ENCODE measurements at regions not wholly inside any gene's neighbourhood (a gene's known extent, or its start where the extent isn't known, plus 50 kb on each side); places are given as distances from the start of the nearest gene placed in this dataset.

GRCh38 chr4:100820249-100820648, 302.4 kb upstream of the EMCN start:
- H3K4me3 ChIP-seq (replicated peaks in 1 of 3; ENCODE audit: insufficient read depth in 1 of 3, low read depth in 1 of 3, low read length in 3 of 3), result no peak overlapping the region
- no peak overlapping the region for H3K4me2 ChIP-seq (ENCODE audit: insufficient read depth, low read length)
- dilution Hi-C loops (cut with MboI; ENCODE audit: extremely low pct_ligation_motif_present, low sequenced_read_pairs), result no loop called here
- DNase-seq (ENCODE audit: low read depth, low spot score), result no peak
- no peaks in the 10 kb centered on the region for H3K79me2 ChIP-seq (ENCODE audit: control insufficient read depth, insufficient read depth, low read length)
- H3K36me3 ChIP-seq (ENCODE audit: control insufficient read depth in 2 of 2, extremely low read depth in 1 of 2, insufficient read depth in 2 of 2, low read length in 2 of 2), result no peaks in the 10 kb centered on the region
- H3K4me1 ChIP-seq (ENCODE audit: control insufficient read depth, extremely low read depth, insufficient read depth, low read length), result no peaks in the 10 kb centered on the region
- no peak overlapping the region for H2AFZ ChIP-seq (ENCODE audit: low read depth, low read length)
- no peaks in the 10 kb centered on the region for H3K27me3 ChIP-seq (ENCODE audit: control insufficient read depth in 2 of 2, insufficient read depth in 2 of 2, low read length in 2 of 2)
- no TSS peak for BruUV-seq (replicated peaks)
- no peak for FAIRE-seq
- ChIA-PET CTCF (no interaction called here), POLR2A (no interaction called here)
- TF ChIP-seq CTCF (IDR thresholded peaks at IDR 0.05; ENCODE audit: extremely low read depth in 1 of 2, insufficient read depth in 1 of 2, low read depth in 1 of 2, low read length in 2 of 2) (no peak), POLR2AphosphoS5 (IDR thresholded peaks at IDR 0.05; ENCODE audit: insufficient read depth, low read depth, low read length) (no peak), MAX (IDR thresholded peaks at IDR 0.05; ENCODE audit: insufficient read depth, insufficient read length) (no peak), FOS (IDR thresholded peaks at IDR 0.05; ENCODE audit: borderline replicate concordance, insufficient read depth, low read length) (no peak), POLR2A (IDR thresholded peaks at IDR 0.05; ENCODE audit: low read depth, low read length) (no peak), GATA2 (IDR thresholded peaks at IDR 0.05; ENCODE audit: insufficient read depth, insufficient read length, low read depth, low read length) (no peak), EZH2 (IDR thresholded peaks at IDR 0.05; ENCODE audit: borderline replicate concordance, low read depth, low read length, severe bottlenecking) (no peak), JUN (IDR thresholded peaks at IDR 0.05; ENCODE audit: borderline replicate concordance, insufficient read depth, insufficient read length, low read depth) (no peak), MYC (IDR thresholded peaks at IDR 0.05; ENCODE audit: low read depth, low read length) (no peak)
- no peak overlapping the region for H3K27ac ChIP-seq (ENCODE audit: insufficient read depth, low read depth, low read length)
- no peaks in the 10 kb centered on the region for H3K9me1 ChIP-seq (replicated peaks; ENCODE audit: control insufficient read depth, extremely low read depth, insufficient read depth, low read length)
- intact Hi-C loops (cut with micrococcal nuclease), result no loop called here
- H3K9me3 ChIP-seq (replicated peaks; ENCODE audit: control insufficient read depth, insufficient read depth, low read length), result no peaks in the 10 kb centered on the region
- H3K9ac ChIP-seq (replicated peaks; ENCODE audit: extremely low read depth, insufficient read depth, low read length), result no peak overlapping the region
- no peaks in the 10 kb centered on the region for H4K20me1 ChIP-seq (replicated peaks; ENCODE audit: control insufficient read depth, extremely low read depth, insufficient read depth, low read length)

Measured in endothelial cell of umbilical vein (primary cell).